ENCODE measurements at regions not wholly inside any gene's neighbourhood (a gene's known extent, or its start where the extent isn't known, plus 50 kb on each side); places are given as distances from the start of the nearest gene placed in this dataset.

GRCh38 chr7:8831376-8831775 lies 398.0 kb downstream of the NXPH1 start:
- TF ChIP-seq, protein P1, sequence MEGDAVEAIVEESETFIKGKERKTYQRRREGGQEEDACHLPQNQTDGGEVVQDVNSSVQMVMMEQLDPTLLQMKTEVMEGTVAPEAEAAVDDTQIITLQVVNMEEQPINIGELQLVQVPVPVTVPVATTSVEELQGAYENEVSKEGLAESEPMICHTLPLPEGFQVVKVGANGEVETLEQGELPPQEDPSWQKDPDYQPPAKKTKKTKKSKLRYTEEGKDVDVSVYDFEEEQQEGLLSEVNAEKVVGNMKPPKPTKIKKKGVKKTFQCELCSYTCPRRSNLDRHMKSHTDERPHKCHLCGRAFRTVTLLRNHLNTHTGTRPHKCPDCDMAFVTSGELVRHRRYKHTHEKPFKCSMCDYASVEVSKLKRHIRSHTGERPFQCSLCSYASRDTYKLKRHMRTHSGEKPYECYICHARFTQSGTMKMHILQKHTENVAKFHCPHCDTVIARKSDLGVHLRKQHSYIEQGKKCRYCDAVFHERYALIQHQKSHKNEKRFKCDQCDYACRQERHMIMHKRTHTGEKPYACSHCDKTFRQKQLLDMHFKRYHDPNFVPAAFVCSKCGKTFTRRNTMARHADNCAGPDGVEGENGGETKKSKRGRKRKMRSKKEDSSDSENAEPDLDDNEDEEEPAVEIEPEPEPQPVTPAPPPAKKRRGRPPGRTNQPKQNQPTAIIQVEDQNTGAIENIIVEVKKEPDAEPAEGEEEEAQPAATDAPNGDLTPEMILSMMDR (IDR thresholded peaks at IDR 0.05): no peak
- TF ChIP-seq POLR2A (IDR thresholded peaks at IDR 0.05): no peak
